ENCODE measurements at regions not wholly inside any gene's neighbourhood (a gene's known extent, or its start where the extent isn't known, plus 50 kb on each side); places are given as distances from the start of the nearest gene placed in this dataset.

GRCh38 chr6:154930451-154930851, 64.7 kb upstream of the TIAM2 start:
- no peak overlapping the region for H4K8ac ChIP-seq (ENCODE audit: extremely low read depth, insufficient read depth, low read length)
- H3K9ac ChIP-seq (replicated peaks in 1 of 4; ENCODE audit: extremely low read depth in 1 of 4, low read depth in 3 of 4, low read length in 3 of 4) = no peak overlapping the region
- H3K79me2 ChIP-seq (ENCODE audit: control insufficient read depth in 1 of 2, insufficient read depth in 2 of 2, low read length in 2 of 2) = no peaks in the 10 kb centered on the region
- no peaks in the 10 kb centered on the region for H3K23me2 ChIP-seq (ENCODE audit: low read depth, low read length)
- no peak for FAIRE-seq
- H4K91ac ChIP-seq (replicated peaks; ENCODE audit: insufficient read length, low read length) = no peak overlapping the region
- H3K14ac ChIP-seq (ENCODE audit: insufficient read length) = no peak overlapping the region
- H3K4me3 ChIP-seq (ENCODE audit: extremely low read depth in 1 of 4, insufficient read depth in 2 of 4, low read depth in 3 of 4, low read length in 4 of 4) = no peak overlapping the region
- H3K18ac ChIP-seq (ENCODE audit: extremely low read depth, low read length) = no peak overlapping the region
- no peak overlapping the region for H2BK120ac ChIP-seq (replicated peaks; ENCODE audit: low read depth, low read length)
- peaks cover 5 to 16% (median 5%) of the 10 kb centered on the region in 4 experiments; a peak in 6 of 7 replicates for H3K4me1 ChIP-seq (replicated peaks in 1 of 4; ENCODE audit: control insufficient read depth in 3 of 4, insufficient read depth in 4 of 4, low read length in 3 of 4)
- H2AFZ ChIP-seq (ENCODE audit: low read length) = no peak overlapping the region
- H2BK12ac ChIP-seq (ENCODE audit: low read depth, low read length) = no peak overlapping the region
- 92% methylated on average over 6 of the region's 6 CpGs; no CpG with 5 or more reads in 1 of the 2 experiments for WGBS, 2 experiments (ENCODE audit: extremely low coverage in 1 of 2, insufficient coverage in 1 of 2, insufficient read length in 1 of 2, insufficient replicate concordance in 2 of 2, low coverage in 1 of 2, low lambda C conversion rate in 2 of 2, missing lambda C conversion rate in 1 of 2)
- no peak overlapping the region for H3K27ac ChIP-seq (ENCODE audit: low read depth, low read length)
- H2BK15ac ChIP-seq (ENCODE audit: low read length) = no peak overlapping the region
- no peak overlapping the region for H2AK5ac ChIP-seq (ENCODE audit: low read depth, low read length)
- H4K5ac ChIP-seq (ENCODE audit: insufficient read length, low read depth, low read length) = no peak overlapping the region
- H3K4me2 ChIP-seq (ENCODE audit: insufficient read depth in 1 of 2, low read depth in 2 of 2, low read length in 2 of 2) = no peak overlapping the region
- no peaks in the 10 kb centered on the region for H3K36me3 ChIP-seq (ENCODE audit: control insufficient read depth in 2 of 4, insufficient read depth in 4 of 4, low read length in 3 of 4)
- no peaks in the 10 kb centered on the region for H3K79me1 ChIP-seq (ENCODE audit: low read depth, low read length)
- no peak overlapping the region for H3K4ac ChIP-seq (replicated peaks; ENCODE audit: insufficient read length, low read depth, low read length)
- no peaks in the 10 kb centered on the region for H4K20me1 ChIP-seq (replicated peaks in 1 of 2; ENCODE audit: control insufficient read depth in 1 of 2, insufficient read depth in 2 of 2, low read length in 2 of 2)
- no peak overlapping the region for H2BK5ac ChIP-seq (ENCODE audit: low read depth, low read length)
- DNase-seq (ENCODE audit: low read depth in 1 of 2, low spot score in 2 of 2) = no peak
- no peak overlapping the region for H3K23ac ChIP-seq (ENCODE audit: insufficient read length)
- CTCF ChIA-PET (ENCODE audit: partially characterized antibody) = interaction anchor here (0.6 to 10.4 kb wide), 15 partner anchors 8 to 416 kb away, joined by 3 to 98 read pairs (median 4); no protein-coding TSS in a partner anchor
- no peak overlapping the region for H2BK20ac ChIP-seq (ENCODE audit: low read length)
- POLR2A ChIA-PET (ENCODE audit: partially characterized antibody) = no interaction called here
- H3K56ac ChIP-seq (replicated peaks; ENCODE audit: insufficient read length, low read depth, low read length) = no peak overlapping the region
- H3K9me3 ChIP-seq (ENCODE audit: insufficient read depth in 2 of 2, low read depth in 1 of 2, low read length in 1 of 2) = no peaks in the 10 kb centered on the region
- no peaks in the 10 kb centered on the region for H3K27me3 ChIP-seq (replicated peaks in 1 of 4; ENCODE audit: control insufficient read depth in 3 of 4, extremely low read depth in 1 of 4, insufficient read depth in 3 of 4, low read length in 3 of 4)
- TF ChIP-seq BACH1 (IDR thresholded peaks at IDR 0.05; ENCODE audit: low read length) (no peak), TCF12 (IDR thresholded peaks at IDR 0.05; ENCODE audit: low read depth, low read length) (no peak), RAD21 (IDR thresholded peaks at IDR 0.05 in 1 of 2, conservative IDR thresholded peaks at IDR 0.05 in 1 of 2; ENCODE audit: low read depth in 2 of 2, low read length in 2 of 2) (no peak), SP2 (IDR thresholded peaks at IDR 0.05; ENCODE audit: low read length) (no peak), RFX5 (IDR thresholded peaks at IDR 0.05; ENCODE audit: borderline replicate concordance, low read depth, low read length) (no peak), SP4 (IDR thresholded peaks at IDR 0.05; ENCODE audit: low read length) (no peak), CTCF (IDR thresholded peaks at IDR 0.05; ENCODE audit: control extremely low read depth in 1 of 3, insufficient read depth in 1 of 3, low read depth in 1 of 3, low read length in 3 of 3) (no peak), MAX (IDR thresholded peaks at IDR 0.05) (no peak), EP300 (IDR thresholded peaks at IDR 0.05; ENCODE audit: borderline replicate concordance in 1 of 2, low read depth in 2 of 2, low read length in 2 of 2) (no peak), FOSL1 (IDR thresholded peaks at IDR 0.05; ENCODE audit: insufficient read depth, low read depth, low read length) (no peak), TBP (IDR thresholded peaks at IDR 0.05; ENCODE audit: low read depth, low read length) (no peak), KDM1A (IDR thresholded peaks at IDR 0.05; ENCODE audit: borderline replicate concordance, low read length) (no peak)

Data from H1 (cell line).